ENCODE measurements at regions not wholly inside any gene's neighbourhood (a gene's known extent, or its start where the extent isn't known, plus 50 kb on each side); places are given as distances from the start of the nearest gene placed in this dataset.

- Mint-ChIP-seq H3K36me3 (ENCODE audit: low read depth) (peaks cover 3% of the 10 kb centered on the region), H3K4me3 (no peak overlapping the region), H3K9me3 (peaks cover 19% of the 10 kb centered on the region), H3K27ac (peak overlapping the region; percentile 43 to 74 (median 63)), H3K4me1 (peaks cover 18% of the 10 kb centered on the region), H3K27me3 (ENCODE audit: low read depth) (no peaks in the 10 kb centered on the region)
- TF ChIP-seq, protein P1, sequence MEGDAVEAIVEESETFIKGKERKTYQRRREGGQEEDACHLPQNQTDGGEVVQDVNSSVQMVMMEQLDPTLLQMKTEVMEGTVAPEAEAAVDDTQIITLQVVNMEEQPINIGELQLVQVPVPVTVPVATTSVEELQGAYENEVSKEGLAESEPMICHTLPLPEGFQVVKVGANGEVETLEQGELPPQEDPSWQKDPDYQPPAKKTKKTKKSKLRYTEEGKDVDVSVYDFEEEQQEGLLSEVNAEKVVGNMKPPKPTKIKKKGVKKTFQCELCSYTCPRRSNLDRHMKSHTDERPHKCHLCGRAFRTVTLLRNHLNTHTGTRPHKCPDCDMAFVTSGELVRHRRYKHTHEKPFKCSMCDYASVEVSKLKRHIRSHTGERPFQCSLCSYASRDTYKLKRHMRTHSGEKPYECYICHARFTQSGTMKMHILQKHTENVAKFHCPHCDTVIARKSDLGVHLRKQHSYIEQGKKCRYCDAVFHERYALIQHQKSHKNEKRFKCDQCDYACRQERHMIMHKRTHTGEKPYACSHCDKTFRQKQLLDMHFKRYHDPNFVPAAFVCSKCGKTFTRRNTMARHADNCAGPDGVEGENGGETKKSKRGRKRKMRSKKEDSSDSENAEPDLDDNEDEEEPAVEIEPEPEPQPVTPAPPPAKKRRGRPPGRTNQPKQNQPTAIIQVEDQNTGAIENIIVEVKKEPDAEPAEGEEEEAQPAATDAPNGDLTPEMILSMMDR (IDR thresholded peaks at IDR 0.05; ENCODE audit: unreplicated experiment in 3 of 3): no peak
Measured at GRCh38 chr2:128474962-128475361, 156.3 kb upstream of the HS6ST1 start.

DNA sequence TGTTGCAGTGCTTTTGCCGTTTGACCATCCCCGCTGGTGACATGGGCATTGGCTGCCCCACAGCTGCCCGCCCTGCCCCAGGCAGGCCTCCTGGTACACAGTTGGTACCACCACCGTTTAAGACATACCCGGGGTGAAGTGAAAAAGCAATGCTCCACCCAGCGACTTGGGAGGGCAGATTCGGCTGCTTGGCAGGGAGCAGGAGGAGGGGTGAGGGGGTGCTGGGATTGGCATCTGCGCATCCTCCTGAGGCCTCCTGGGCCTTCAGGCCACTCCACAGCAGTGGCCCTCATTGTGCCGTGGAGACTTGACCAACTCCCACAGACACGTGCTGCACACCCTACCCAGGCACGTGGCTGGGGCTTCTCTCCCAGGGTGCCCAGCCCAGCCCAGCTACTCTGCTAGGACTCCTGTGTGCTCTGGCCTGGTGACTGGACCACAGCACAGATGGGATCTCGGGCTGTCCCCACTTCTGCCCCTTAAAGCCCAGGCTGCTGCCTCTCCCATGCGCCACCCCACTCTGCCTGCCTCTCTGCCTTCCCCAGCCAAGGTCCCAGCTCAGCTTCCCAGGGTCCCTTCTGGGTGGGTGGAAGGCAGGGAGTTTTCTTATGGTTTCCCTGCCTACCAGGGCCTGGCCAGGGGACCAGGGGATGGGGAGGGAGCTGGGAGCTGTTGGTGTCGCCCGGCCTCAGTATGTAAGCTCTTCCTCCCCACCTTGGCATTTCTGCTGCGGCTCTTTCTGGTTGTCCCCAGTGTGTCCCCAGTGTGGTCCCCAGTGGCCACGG is 157.0 kb upstream of the HS6ST1 start:
- no peaks in the 10 kb centered on the region for H3K27me3 Mint-ChIP-seq (ENCODE audit: low read depth)
- H3K4me3 Mint-ChIP-seq: no peak overlapping the region
- H3K4me1 Mint-ChIP-seq: peaks cover 18% of the 10 kb centered on the region
- peak overlapping the region in 2 of 3 experiments; percentile 44 to 45 for H3K27ac Mint-ChIP-seq
- peaks cover 19% of the 10 kb centered on the region for H3K9me3 Mint-ChIP-seq
- TF ChIP-seq, protein P1 (IDR thresholded peaks at IDR 0.05; ENCODE audit: unreplicated experiment in 3 of 3): no peak
- no peaks in the 10 kb centered on the region for H3K36me3 Mint-ChIP-seq (ENCODE audit: low read depth)

DNA sequence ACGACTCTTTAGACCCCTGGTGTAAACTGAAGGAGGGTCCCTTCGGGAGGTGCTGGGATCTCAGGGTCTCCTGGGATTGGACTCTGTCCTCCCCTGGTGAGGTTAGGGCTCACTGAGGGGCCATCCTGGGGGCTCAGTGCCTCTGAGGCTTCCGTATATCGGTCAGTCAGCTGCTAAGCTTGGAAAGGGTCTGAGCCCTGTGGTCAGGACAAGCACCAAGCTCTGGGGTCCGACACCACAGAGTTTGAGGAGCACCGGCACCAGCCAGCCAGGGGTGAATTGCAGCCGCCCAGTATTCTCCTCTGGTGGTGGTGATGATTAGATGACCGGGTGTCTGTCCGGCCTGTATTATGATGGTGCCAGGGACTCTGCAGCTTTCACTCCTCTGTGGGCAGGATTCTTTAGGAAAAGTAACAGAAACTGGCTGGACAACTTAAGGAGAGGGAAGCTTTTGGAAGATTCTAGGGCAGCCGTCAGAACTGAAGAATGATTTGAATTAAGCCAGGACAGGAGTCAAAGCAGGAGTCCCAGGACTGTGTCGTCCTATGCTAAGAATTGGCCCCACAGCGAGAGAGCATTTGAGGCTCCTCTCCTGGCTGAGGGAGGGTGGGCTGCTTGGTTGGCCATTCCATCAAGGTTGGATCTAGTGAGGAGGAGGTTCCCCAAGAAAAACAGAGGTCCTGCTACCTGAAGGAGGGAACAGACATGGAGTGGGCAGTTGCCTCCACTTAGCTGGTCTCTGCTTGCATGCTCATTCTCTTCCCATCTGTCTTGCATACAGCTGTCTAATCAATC is 158.6 kb upstream of the HS6ST1 start:
- TF ChIP-seq, protein P1 (IDR thresholded peaks at IDR 0.05; ENCODE audit: unreplicated experiment in 3 of 3): no peak
- no peaks in the 10 kb centered on the region for H3K27me3 Mint-ChIP-seq (ENCODE audit: low read depth)
- peaks cover 18% of the 10 kb centered on the region for H3K4me1 Mint-ChIP-seq

DNA sequence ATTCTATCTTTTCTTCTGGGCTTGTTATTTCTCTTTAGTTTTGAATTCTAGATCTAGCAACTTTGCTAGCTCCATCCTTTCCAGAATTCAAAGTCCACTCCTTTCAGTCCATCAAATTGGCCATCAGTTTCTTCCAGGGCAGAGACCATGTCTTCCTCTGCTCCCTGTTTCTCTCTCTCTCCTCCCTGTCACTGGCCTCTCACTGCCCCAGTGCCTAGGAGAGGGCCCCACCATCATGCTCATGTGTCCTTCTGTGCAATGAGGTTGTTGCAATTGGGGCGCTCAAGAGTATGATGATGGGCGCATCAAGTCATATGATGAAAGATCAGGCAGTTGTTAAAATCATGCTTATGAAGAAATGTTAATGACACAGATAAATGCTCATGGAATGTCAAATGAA is 159.2 kb upstream of the HS6ST1 start:
- Mint-ChIP-seq H3K27ac (no peak overlapping the region), H3K9me3 (peaks cover 15% of the 10 kb centered on the region), H3K36me3 (ENCODE audit: low read depth) (no peaks in the 10 kb centered on the region), H3K4me1 (peaks cover 15% of the 10 kb centered on the region), H3K4me3 (no peak overlapping the region), H3K27me3 (ENCODE audit: low read depth) (no peaks in the 10 kb centered on the region)
- TF ChIP-seq, protein P1 (IDR thresholded peaks at IDR 0.05; ENCODE audit: unreplicated experiment in 3 of 3): no peak

More for the DNA sequence above, 158.6 kb upstream of the HS6ST1 start:
- H3K4me3 Mint-ChIP-seq: no peak overlapping the region
- H3K36me3 Mint-ChIP-seq (ENCODE audit: low read depth): no peaks in the 10 kb centered on the region
- H3K9me3 Mint-ChIP-seq: peaks cover 21% of the 10 kb centered on the region
- peak overlapping the region in 2 of 3 experiments; percentile 23 to 30 for H3K27ac Mint-ChIP-seq

- H3K36me3 Mint-ChIP-seq (ENCODE audit: low read depth): no peaks in the 10 kb centered on the region
- H3K27ac Mint-ChIP-seq: peak overlapping the region in 1 of 3 experiments; percentile 68
- H3K4me3 Mint-ChIP-seq: no peak overlapping the region
- peaks cover 29% of the 10 kb centered on the region for H3K4me1 Mint-ChIP-seq
- TF ChIP-seq, protein P1 (IDR thresholded peaks at IDR 0.05; ENCODE audit: unreplicated experiment in 3 of 3): no peak
- no peaks in the 10 kb centered on the region for H3K27me3 Mint-ChIP-seq (ENCODE audit: low read depth)
- peaks cover 5% of the 10 kb centered on the region for H3K9me3 Mint-ChIP-seq
Measured at GRCh38 chr2:128485761-128486639, 167.3 kb upstream of the HS6ST1 start.

Data from nephron (organoid).